GM19372 (cell line): ENCODE measurements at regions not wholly inside any gene's neighbourhood (a gene's known extent, or its start where the extent isn't known, plus 50 kb on each side); places are given as distances from the start of the nearest gene placed in this dataset.

ENCODE experiments used
- ATAC-seq: cut with Tn5 transposase; IDR thresholded peaks from one replicate; pipeline ENCODE4 v1.9.1; 2021; ENCODE audit warnings: mild to moderate bottlenecking, low read depth, moderate library complexity; ENCODE audit not compliant: unreplicated experiment

DNA sequence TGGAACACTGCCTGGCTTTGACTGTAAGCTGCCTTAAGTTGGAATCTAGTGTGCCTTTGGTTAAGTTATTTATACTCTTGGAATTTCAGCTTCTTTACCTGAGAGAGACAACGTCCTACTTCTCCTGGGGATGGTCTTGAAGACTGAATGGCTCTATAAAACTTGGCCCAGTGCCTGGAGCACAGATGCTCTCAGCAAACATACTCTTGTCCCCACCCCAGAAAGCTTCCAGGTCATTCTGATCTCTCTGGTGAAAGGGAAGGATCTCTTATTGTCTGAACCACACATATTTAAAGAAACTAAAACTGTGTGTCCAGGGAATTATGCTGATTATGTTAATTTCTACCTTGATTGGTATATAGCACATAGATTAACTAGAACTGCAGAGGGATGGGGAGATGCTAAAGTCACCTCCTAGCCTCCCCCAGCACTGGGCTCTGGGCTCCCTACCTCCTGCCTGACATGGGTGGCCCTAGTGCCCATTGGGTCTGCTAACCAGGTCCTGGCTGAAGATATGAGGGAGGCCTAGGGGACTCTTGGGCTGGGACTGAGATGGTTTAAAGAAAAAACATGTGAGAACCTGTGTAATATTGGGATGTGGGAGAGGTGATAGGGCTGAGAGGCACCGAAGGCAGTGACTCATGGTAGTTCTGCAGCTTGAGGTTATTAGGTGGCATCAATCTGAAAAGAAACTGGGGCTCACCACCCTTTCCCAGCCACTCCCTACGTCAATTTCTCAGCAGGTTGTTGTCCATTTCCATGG is 171.0 kb downstream of the RPLP1 start:
- no peak for ATAC-seq

DNA sequence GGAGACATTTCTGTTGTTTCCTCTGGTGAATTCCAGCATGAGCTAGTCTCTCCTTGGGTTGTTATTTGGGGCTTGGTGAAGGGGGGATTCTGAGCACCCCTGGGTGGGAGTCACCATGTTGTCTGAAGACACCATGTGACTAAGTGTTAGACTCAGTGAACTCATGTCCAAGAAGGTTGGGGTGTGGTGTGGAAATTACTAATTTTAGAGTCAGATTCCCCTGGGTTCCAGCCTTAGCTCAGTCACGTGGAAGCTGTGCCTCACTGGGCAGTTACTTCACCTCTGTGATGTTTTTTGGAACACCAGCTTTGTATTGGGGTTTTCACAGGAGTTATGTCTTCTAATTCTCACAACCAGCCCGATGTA is 171.5 kb downstream of the RPLP1 start:
- ATAC-seq = no peak

DNA sequence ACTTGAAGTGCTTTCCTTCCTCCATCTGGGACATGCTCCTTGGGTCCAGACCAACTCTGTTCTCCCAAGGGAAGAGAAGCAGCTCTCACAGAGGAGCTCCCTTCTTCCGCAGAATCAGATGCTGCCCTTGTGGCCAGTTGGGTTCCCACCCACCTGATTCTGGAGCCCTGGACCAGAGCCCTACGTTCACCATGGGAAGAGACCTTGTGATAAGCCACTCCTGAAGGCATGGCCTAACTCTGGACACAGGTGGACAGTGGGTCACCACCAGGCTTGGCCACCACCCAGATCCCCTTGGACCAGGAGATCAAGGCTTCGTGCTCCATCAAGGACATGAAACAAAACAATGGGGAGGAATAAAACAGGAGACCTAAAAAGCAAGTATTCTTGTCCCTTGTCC is 172.2 kb downstream of the RPLP1 start:
- no peak for ATAC-seq

DNA sequence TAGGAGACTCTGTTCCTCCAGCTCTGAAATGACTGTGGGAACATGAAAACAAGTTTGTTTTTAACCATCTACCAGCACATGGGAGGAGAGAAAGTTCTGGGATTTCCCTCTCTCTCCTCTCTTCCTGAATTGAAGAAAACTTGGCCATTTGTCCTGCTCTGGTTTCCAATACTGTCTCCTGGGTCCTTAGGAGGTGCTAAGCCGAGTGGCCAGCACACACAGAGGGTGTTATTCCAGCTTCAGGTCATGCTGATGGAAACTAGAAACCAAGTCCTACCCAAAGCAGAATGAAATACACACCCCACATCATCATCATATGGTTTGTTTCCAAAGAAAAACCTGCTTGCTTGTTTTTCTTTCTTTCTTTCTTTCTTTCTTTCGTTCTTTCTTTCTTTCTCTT is 172.7 kb downstream of the RPLP1 start:
- no peak for ATAC-seq

DNA sequence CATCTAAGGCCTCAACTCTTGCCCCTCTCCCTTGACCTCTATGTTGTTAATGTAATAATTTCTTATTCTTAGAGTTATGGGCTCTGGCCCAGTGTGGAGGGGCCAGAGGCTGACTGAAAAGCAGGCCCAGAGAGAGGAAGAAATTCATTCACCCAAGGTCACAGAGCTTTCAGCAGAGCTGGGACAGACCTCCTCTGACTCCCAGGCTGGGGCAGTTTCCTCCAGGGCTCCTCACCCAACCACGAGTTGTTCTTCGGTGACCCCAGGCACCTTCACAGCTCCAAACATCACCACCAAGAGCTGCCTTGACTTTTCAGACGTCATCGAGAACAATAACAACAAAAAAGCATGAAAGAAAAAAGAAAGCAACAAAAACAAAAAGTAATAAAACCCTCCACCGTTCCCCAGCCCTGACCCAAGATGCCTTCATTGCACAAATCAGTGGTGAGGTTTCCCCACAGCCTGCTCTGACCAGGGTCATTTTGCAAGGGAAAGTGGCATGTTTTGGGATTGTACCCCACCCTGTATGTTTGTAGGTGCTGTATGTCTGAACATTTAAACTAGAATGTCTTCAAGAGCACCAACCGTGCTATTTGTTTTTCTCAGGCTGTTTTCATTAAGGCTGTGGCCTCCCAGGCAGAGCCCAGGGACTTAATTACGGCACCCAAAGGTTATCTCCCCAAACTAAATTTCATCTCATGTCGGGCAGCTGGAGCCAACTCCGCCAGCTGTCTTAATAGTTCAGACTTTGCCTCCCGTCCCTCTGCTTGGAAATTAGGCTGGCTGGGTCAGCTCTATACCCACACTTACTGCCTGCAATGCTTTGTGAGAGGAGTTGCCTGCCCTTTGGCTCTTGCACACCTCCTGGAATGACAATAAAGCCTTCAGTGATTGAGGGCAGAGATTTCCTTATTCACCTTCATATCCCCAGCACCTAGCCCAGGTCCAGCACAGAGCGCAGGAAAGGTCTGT is 173.8 kb downstream of the RPLP1 start:
- ATAC-seq = no peak

DNA sequence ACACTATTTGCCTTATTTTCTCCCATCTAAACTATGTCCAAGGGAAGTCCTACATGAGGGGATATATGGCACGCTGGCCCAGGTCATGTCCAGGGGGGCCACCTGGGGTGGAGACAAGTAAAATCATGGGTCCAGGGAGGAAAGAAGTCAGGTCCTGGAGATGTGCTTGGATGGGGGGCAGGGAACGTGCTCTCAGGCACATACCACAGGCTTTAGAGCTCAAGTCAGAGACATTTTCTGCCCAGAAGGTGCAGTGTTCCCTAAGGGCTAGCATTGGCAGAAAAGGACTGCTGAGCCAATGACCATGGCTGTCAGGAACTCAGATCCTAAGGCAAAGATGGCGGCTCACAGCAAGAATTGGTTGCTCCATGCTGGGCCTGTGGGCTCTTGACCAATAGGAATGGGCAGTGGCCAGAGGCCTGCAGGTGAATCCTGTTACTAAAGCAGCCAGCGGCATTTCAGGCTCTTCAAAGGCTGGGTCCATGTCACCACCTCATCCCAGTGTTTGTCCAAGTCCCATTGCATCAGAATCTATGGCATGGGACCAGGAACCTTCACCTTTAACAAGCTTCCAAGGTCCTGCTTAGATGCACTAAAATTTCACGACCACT is 175.0 kb downstream of the RPLP1 start:
- ATAC-seq = no peak

DNA sequence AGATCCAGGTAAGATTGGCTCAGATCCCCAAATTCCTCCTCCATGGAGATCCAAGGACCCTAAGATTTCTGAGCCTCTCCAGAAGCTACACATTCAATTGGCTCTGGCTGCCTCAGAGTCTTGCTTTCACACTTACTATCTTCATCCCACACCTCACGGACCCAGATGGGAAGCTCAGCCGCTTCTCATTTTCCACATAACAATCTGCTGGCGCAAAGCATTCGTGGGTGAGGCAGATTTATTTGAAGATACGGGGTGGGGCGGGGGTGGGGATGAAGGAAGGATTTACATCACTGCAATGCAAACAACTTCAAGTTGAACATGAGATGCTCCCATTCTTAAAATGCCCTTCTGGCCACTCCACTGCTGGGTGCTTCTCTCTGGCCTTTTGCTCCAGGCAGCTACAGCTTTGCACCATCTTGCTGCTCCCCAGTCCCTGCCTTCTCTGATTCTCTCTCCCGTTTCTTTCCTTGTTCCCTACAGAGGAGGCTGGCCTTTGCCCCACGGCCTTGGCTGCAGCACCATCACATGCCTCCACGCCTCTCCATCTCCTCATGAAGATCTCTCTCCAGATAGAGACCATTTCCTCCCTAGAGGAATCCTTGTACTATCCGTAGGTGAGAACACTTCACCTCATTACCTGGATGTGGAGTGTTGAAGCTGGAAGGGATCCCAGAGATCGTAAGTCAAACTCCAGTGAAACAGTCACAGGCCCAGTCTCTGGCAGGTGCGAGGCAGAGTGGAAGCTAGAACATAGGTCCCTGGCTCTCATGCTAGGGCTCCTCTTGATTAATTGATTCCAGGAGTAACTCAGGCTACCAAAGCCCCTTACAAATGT is 175.9 kb downstream of the RPLP1 start:
- no peak for ATAC-seq

DNA sequence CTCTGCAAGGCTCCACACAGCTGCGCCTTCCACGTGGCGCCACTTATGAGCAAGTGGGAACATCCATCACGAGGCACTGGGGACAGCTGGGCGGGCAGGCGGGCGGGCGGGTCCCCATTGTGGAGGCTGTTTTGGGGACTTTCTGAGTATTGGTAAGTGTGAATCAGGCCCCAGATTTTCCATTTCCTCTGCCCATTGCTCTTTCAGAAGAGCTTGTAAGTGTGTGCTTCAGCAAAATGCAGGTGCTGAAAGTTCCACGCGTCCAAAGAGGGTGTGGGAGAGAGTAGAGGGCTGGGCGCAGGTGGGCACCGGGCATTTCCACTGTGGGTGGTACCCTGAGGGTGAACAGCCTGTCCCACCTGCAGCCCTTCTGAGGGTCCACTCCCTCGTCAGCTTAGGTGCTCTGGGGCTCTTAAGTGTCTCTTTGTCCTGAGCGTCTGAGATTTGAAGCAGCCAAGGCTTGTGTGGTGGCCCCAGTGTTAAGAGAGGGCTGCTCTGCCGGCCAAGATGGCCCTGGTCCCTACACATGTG is 177.1 kb downstream of the RPLP1 start:
- no peak for ATAC-seq

DNA sequence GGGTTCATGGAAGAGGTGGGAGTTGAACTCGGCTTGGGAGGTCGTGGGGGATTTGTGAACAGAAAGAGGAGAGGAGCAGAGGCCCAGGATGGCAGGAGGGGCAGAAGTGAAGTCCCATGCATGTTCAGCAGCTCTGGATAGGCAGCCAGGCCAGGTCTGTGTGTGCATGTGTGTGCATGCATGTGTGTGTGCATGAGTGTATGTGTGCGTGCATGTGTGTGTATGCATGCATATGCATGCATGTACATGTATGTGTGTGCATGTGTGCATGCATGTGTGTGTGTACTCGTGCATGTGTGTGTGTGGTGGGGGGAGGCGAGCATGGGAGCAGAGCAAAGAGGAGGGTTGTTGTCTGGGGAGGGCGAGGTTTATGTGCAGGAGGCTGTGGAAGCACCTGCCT is 178.4 kb downstream of the RPLP1 start:
- ATAC-seq = no peak

DNA sequence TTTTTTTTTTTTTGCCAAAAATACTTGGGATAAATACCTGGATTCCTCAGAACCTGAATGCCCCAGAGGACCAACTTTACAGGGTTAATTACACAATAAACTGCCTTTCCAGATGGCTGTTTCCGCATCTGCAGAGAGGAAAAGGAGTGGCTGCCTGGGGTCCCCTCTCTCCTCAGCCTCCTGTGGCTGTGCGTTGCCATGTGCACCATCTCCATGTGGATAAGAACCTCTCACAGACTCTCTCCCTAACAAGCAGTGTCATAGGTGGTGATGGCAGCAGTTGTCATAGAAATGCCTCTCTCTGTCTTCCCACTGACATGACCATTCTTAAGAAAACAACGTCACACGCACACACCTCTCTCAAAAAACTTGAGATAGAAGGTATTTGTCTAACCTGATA is 179.4 kb downstream of the RPLP1 start:
- no peak for ATAC-seq

DNA sequence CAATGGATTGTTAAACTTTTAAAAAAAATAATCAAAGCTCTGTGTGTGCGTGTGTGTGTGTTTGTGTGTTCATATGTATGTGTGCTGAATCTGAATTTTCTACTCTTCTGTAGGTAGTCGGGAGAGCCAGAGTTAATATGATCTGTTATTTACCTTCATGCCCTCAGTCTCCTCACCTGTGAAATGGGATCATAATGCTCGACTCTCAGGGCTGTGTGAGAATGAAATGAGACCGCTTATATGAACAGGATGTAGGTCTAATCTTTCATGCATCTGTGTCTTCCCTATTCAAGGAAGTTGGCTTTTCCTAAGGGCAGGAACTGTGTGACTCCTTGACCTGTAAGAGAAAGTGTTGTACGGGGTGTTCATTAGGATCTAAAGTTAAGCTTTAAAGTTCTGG is 182.2 kb downstream of the RPLP1 start:
- ATAC-seq = no peak

DNA sequence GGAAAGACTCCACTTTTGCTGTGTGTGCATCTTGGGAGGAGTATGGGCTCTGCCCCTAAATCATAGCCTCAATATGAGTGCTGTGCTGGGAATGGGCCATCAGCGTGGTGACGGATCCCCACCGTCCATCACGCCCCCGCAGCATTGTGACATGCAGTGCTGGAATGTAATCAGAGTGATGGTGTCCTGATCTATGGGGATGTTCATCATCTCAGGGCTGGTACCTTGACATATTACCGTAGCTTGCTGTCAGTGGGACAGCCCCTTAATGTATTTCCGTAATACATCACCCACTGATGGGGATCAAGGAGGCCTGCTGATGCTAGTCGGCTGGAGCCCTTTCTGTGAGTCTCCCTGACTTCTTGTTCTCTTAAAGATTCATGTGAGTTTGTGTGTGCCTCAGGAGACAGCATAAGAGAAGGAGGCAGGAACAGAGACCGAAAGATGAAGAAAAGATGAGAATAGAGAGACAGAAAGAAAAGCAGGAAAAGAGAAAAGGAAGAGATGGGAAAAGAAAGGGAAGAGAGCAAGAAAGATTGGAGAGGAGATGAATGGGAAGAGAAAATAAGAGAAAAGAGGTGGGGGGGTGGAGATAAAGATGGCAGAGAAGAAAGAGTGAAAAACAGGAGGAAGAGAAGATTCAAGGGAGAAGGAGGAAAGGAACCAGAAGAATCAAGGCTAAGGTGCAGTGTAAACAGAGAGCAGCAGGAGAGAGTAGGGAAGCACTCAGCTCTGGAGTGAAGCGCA is 183.7 kb downstream of the RPLP1 start:
- no peak for ATAC-seq

DNA sequence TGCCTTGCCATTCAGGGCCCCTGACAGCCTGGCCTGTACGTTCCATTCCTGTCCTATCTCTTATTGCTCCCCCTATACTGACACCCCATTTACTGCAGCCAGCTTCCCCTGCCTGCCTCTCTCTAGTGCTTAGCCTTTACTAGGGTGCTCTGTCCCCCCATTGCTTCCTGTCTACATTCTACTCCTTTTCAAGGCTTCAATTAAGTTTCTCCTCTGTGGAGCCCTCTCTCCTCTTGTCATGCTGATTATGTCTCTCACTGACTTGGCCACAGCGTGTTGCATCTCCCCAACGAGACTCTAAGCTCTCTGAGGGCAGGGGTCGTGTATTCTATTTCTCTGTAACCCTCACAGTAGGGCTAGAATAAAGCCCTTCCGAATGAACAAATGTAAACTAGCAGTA is 185.2 kb downstream of the RPLP1 start:
- no peak for ATAC-seq

DNA sequence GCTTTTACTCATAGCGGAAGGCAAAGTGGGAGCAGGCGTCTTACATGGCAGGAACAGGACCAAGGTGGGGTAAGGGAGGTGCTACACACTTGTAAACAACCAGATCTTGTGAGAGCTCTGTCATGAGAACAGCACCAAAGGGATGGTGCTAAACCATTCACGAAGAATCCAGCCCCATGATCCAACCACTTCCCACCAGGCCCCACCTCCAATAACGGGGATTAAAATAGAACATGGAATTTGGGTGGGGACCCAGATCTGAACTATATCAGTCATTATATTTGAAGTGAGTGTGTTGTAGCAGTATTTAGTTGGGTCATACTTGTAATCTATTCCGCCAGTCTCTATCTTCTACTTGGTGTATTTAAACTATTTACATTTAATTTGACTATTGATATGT is 190.9 kb downstream of the RPLP1 start:
- ATAC-seq = no peak

DNA sequence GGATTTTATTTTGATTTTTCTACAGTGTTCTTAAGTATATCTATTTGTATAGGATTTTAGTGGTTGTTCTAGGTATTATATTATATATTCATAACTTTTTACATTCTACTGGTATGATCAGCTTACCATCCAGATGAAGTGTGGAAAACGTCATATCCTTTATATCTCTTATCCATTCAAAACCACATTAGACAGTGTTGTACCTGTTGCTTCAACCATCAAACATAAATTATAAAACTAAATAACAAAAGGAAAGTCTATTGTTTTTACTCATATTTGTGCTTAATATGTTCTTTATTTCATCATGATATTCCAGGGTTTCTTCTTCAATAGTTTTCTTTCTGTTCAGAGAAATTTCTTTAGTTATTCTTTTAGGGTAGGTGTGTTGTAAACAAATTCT is 191.4 kb downstream of the RPLP1 start:
- no peak for ATAC-seq

DNA sequence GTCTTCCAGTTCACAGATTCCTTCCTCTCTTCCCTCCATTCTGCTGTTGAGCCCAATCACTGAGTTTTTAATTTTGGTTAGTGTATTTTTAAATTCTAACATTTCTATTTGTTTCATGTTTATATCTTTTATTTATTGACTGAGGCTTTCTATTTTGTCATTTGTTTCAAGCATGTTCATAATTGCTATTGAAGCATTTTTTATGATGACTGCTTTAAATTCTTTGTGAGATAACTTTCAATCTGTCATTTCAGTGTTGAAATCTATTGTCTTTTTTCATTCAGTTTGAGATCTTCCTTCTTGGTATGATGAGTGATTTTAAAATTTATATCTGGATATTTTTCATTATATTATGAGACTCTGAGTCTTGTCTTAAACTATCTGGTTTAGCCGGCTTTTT is 192.3 kb downstream of the RPLP1 start:
- ATAC-seq = no peak

DNA sequence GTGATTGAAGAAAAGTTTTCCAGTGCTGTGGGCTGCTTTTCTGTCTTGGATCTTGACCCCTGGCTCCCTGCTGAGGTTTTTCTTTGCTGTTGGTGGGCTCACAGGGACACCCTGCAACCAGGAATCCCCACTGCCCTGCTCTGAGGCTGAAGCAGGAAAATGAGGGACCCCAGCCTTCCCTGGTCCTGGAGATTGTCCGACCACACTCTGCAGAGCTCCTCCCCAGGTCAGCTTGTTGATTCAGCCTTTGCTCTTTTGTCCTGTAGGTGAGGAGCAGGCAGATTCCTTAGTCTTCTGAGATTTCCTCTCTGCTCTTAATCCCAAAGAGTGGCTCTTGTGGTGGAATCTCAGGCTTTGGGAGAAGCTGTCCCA is 194.5 kb downstream of the RPLP1 start:
- no peak for ATAC-seq

DNA sequence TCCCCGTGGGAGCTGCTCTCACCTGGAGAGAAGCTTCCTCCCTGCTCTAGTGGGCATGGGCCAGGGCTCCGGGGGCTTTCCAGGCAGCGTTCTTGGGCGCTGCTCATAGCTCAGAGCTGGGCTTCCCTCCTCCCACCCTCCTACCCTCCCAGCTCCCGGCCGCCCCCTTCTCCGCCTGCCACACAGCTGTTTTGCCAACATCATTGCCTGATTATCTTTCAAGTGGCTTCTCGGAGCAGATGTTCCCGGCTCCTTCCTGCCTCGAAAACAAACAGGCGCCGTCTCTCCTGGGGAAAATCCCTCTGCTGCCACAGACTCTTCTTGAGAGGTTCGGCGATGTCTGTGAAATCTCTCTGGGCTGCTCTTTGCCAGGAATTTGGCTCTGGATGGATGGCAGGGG is 195.6 kb downstream of the RPLP1 start:
- no peak for ATAC-seq
